NCI-H526 treated with DMSO at 0.1 percent for 48 hours (cell line): ENCODE measurements at regions not wholly inside any gene's neighbourhood (a gene's known extent, or its start where the extent isn't known, plus 50 kb on each side); places are given as distances from the start of the nearest gene placed in this dataset.

Experiments used
- DNase-seq: peaks from one replicate; lab custom pipeline; 2025; lab: John Stamatoyannopoulos, UW

DNA sequence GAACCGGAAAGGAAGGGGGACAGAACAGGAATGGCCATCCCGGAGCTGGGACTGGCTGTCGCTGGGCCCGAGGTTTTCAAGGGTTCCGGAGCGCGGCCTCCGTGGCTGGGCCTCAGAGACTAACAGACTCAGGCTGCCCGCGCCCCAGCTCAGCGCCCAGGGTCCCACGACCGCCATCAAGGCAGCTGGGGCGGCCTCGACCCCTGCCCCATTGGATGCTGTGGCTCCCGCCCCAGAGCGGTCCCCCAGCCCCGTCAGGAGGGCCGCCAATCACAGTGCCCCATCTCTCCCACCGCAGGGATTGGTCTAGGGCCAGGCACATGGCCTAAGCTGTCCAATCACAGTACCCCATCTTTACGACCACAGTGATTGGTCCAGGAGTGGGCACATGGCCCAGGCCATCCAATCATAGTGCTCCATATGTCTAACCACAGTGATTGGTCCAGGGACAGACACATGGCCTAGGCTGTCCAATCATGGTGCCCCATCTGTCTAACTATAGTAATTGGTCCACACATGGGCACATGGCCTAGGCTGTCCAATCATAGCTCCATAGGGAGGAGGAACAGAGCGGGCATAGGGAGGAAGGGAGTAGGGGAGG, 105.3 kb upstream of the NKX1-1 start:
- no peak for DNase-seq

- DNase-seq, result no peak
Measured at GRCh38 chr4:1510931-1511330, 104.7 kb upstream of the NKX1-1 start.

- no peak for DNase-seq
Measured at GRCh38 chr4:1509366-1509765, 103.1 kb upstream of the NKX1-1 start.

GRCh38 chr4:1508161-1509160, 102.2 kb upstream of the NKX1-1 start:
- DNase-seq, result no peak

DNA sequence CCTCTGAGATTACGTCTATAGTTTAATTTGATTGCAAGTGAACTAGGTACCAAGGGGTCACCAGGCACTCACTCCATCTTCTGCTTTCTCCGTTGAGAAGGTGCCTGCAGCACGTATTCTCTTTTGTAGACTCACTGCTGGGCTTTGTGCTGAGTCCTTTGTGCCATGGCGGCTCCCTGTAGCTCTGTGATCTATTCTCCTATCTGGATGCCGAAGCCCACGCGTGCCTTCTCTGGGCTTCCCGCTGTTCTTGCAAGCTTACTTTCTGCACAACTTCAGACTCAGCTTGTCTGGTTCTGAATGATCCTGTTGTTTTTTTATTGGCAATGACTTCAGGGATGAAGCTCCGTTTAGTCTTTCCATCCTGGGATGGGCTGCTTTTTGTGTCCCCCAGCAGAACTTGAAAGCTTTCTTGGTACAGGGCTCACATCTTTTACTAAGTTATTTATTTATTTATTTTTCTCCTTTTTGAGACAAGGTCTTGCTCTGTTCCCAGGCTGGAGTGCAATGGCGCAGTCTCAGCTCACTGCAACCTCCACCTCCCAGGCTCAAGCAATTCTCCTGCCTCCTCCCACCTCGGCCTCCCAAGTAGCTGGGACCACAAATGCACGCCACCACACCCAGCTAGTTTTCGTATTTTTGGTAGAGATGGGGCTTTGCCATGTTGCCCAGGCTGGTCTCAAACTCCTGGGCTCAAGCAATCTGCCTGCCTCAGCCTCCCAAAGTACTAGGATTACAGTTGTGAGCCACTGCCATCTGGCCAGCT, 100.9 kb upstream of the NKX1-1 start:
- no peak for DNase-seq

GRCh38 chr4:1505511-1506460, 99.5 kb upstream of the NKX1-1 start:
- no peak for DNase-seq

GRCh38 chr4:1504595-1505500, 98.6 kb upstream of the NKX1-1 start:
- DNase-seq, result no peak

DNA sequence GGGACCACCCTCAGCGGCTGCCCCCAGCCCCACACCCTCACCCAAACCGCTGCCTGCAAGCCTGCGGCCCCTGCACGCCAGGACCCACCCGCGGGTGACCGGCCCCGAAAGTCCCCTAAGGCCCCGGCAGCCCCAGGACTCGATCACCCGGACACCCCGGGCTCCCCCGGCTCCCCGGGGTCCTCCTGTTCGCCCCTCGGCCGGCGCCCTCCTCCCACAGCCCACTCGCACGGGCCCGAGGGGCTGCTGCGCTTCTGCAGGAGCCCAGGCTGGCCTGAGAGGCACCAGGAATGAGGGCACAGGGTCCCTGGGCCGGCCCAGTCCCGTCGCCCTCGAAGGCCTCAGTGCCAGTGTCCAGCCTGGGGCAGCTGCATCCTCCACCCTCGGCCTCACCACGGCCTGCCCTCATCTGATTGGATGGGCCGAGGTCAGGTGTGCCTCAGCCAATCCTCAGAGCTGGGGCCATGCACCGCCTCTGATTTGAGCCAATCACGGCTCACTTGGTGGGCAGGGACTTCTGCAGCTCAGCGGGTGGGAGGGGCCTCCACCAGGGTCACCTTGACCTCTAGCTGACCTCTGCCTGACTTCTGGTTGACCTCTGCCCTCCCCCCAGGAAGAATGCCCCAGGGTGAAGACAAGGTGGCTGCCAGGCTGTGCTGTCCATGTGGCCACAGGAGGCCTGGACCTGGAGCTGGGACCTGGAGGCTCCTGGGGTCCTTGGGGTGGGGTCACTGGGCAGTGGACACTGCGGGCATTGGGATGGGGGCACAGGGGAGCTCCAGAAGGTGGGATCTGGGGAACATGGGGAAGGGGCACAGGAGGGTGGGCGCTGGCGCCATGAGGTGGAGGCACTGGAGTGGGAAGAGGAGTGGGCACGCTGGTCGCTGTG, 97.6 kb upstream of the NKX1-1 start:
- DNase-seq, result no peak

DNA sequence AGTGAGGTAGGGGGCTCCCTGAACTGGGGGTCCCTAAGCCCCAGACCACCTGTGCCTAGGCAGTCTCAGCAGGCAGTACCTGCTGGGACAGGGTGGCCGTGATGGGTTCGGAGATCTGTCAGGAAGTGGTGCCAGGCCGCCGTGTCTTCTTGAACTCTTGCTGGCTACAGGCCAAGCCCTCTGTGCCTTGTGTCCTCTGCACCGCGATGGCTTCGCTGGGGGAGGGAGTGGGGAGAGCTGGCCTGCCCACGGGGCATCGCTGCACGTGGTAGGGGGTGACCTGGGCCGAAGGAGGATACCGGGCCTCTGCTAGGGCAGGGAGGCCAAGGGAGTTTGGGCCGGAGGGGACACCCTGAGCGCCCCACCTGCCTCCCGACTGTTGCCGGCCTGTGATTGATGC, 96.7 kb upstream of the NKX1-1 start:
- DNase-seq, result no peak

DNA sequence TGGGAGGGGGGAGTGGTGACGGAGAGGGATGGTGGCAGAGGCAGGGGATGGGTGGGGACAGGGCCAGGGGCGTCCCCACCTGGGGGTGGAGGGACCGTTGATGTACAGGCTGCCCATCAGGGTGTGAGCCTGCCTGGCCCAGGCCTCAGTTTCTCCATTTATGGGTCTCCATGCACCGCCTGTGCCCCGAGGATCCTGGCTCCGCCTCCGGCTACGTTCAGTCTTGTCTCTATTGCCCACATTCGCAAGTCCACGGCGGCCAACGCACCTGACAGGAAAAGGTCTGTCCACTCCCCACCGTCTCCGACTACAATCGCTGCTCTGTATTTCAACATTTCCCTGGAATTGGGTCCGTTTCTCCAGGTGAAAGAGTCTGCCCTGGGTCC, 96.3 kb upstream of the NKX1-1 start:
- no peak for DNase-seq

GRCh38 chr4:1501754-1502500, 95.7 kb upstream of the NKX1-1 start:
- no peak for DNase-seq

GRCh38 chr4:1500966-1501753, 94.9 kb upstream of the NKX1-1 start:
- DNase-seq, result no peak

- no peak for DNase-seq
Measured at GRCh38 chr4:1500231-1500965, 94.2 kb upstream of the NKX1-1 start.

- no peak for DNase-seq
Measured at GRCh38 chr4:1499465-1499864, 93.2 kb upstream of the NKX1-1 start.

DNA sequence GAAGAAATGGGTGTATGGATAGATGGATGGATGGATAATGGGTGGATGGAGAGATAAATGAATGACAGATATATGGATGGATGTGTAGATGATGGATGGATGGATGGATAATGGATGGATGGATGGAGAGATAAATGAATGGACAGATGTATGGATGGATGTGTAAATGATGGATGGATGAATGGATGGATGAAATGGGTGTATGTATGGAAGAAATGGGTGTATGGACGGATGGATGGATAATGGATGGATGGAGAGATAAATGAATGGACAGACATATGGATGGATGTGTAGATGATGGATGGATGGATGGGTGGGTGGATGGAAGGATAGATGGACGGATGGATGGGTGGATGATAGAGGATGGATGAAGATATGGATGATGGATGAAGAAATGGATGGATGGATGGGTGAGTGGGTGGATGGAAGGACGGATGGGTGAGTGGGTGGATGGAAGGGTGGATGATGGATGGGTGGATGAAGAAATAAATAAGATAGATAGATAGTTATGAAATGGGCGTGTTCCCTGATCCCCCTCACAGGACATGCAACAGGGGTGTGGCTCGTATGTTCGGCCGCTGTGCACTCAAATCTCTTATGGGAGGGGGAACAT, 91.1 kb upstream of the NKX1-1 start:
- DNase-seq, result no peak

GRCh38 chr4:1496116-1496642, 89.9 kb upstream of the NKX1-1 start:
- DNase-seq, result no peak
